HG03066 (cell line): ENCODE measurements at regions not wholly inside any gene's neighbourhood (a gene's known extent, or its start where the extent isn't known, plus 50 kb on each side); places are given as distances from the start of the nearest gene placed in this dataset.

ENCODE experiments used
- ATAC-seq: cut with Tn5 transposase; IDR thresholded peaks from one replicate; pipeline ENCODE4 v1.9.1; 2021; ENCODE audit warnings: low read depth; ENCODE audit not compliant: unreplicated experiment

- no peak for ATAC-seq
These were observed 196.4 kb upstream of the CDH20 start for GRCh38 chr18:61136711-61137251.

GRCh38 chr18:61141691-61142090 lies 191.5 kb upstream of the CDH20 start:
- ATAC-seq: no peak

- ATAC-seq: no peak
These were observed 184.9 kb upstream of the CDH20 start for GRCh38 chr18:61148322-61148721.

GRCh38 chr18:61149786-61150185 lies 183.4 kb upstream of the CDH20 start:
- ATAC-seq: no peak

- no peak for ATAC-seq
These were observed 179.7 kb upstream of the CDH20 start for GRCh38 chr18:61153571-61153970.

- no peak for ATAC-seq
These were observed 178.4 kb upstream of the CDH20 start for GRCh38 chr18:61154866-61155265.

GRCh38 chr18:61155586-61155985 lies 177.6 kb upstream of the CDH20 start:
- no peak for ATAC-seq

- ATAC-seq: no peak
These were observed 175.8 kb upstream of the CDH20 start for GRCh38 chr18:61157451-61157850.

GRCh38 chr18:61159246-61159645 lies 174.0 kb upstream of the CDH20 start:
- ATAC-seq: no peak

GRCh38 chr18:61164321-61164720 lies 168.9 kb upstream of the CDH20 start:
- no peak for ATAC-seq

GRCh38 chr18:61167902-61168301 lies 165.3 kb upstream of the CDH20 start:
- no peak for ATAC-seq

- ATAC-seq: no peak
These were observed 163.8 kb upstream of the CDH20 start for GRCh38 chr18:61169386-61169785.

- ATAC-seq: no peak
These were observed 160.6 kb upstream of the CDH20 start for GRCh38 chr18:61172624-61173023.

GRCh38 chr18:61173554-61173953 lies 159.7 kb upstream of the CDH20 start:
- ATAC-seq: no peak

- ATAC-seq: no peak
These were observed 149.4 kb upstream of the CDH20 start for GRCh38 chr18:61183798-61184197.

- ATAC-seq: no peak
These were observed 145.3 kb upstream of the CDH20 start for GRCh38 chr18:61187971-61188370.

- ATAC-seq: no peak
These were observed 143.9 kb upstream of the CDH20 start for GRCh38 chr18:61189376-61189775.

- ATAC-seq: no peak
These were observed 138.5 kb upstream of the CDH20 start for GRCh38 chr18:61194726-61195125.

- no peak for ATAC-seq
These were observed 136.5 kb upstream of the CDH20 start for GRCh38 chr18:61196750-61197149.

- ATAC-seq: no peak
These were observed 134.7 kb upstream of the CDH20 start for GRCh38 chr18:61198486-61198885.

GRCh38 chr18:61199171-61199848 lies 133.9 kb upstream of the CDH20 start:
- ATAC-seq: no peak

GRCh38 chr18:61201511-61201910 lies 131.7 kb upstream of the CDH20 start:
- ATAC-seq: no peak

GRCh38 chr18:61203151-61203550 lies 130.1 kb upstream of the CDH20 start:
- ATAC-seq: no peak
